ENCODE measurements at regions not wholly inside any gene's neighbourhood (a gene's known extent, or its start where the extent isn't known, plus 50 kb on each side); places are given as distances from the start of the nearest gene placed in this dataset.
"Not testable (repeated sequence)": the region's sequence is repeated elsewhere in the genome, so short reads cannot be mapped to it uniquely, and the experiment has no call there.

DNA sequence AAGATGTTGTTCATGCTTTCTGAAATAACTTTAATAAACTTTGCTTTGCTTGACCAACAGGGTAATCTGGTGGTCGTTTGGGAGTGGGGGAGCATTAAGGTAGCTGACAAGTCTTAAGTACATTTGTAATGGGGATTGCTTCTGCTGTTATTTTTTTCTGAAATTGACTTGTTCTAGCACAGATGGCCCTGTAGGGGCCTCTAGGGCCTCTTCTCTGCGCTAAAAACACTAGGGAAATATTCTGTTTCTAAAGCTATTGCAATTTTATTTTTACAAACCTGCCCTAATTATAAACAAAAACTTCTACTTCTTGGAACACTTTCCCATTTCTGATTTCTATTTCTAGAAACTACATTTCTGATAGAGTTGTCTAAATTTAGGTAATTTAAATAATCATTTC is 191.3 kb upstream of the KCNJ3 start:
- WGBS (ENCODE audit: low lambda C conversion rate, missing lambda C conversion rate): 35% methylated on average over 2 of the region's 2 CpGs
- Histone ChIP-seq H3K79me2 (no peaks in the 10 kb centered on the region), H3K36me3 (replicated peaks; ENCODE audit: insufficient read depth, low read depth) (no peaks in the 10 kb centered on the region), H2AFZ (no peak overlapping the region), H3K9me2 (replicated peaks; ENCODE audit: insufficient read depth) (no peaks in the 10 kb centered on the region), H4K20me1 (ENCODE audit: insufficient read depth, poor library complexity, severe bottlenecking) (no peaks in the 10 kb centered on the region), H3K4me1 (ENCODE audit: insufficient read depth) (no peaks in the 10 kb centered on the region), H3K4me3 (no peak overlapping the region), H3K27ac (no peak overlapping the region), H3K27me3 (no peaks in the 10 kb centered on the region), H3K4me2 (no peak overlapping the region), H3K9me3 (ENCODE audit: low read depth) (no peaks in the 10 kb centered on the region)
- TF ChIP-seq, protein P1, sequence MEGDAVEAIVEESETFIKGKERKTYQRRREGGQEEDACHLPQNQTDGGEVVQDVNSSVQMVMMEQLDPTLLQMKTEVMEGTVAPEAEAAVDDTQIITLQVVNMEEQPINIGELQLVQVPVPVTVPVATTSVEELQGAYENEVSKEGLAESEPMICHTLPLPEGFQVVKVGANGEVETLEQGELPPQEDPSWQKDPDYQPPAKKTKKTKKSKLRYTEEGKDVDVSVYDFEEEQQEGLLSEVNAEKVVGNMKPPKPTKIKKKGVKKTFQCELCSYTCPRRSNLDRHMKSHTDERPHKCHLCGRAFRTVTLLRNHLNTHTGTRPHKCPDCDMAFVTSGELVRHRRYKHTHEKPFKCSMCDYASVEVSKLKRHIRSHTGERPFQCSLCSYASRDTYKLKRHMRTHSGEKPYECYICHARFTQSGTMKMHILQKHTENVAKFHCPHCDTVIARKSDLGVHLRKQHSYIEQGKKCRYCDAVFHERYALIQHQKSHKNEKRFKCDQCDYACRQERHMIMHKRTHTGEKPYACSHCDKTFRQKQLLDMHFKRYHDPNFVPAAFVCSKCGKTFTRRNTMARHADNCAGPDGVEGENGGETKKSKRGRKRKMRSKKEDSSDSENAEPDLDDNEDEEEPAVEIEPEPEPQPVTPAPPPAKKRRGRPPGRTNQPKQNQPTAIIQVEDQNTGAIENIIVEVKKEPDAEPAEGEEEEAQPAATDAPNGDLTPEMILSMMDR (IDR thresholded peaks at IDR 0.05; ENCODE audit: poor library complexity): peak; percentile 12
- TF ChIP-seq EZH2phosphoT487 (IDR thresholded peaks at IDR 0.05; ENCODE audit: low read depth, severe bottlenecking, unreplicated experiment) (no peak), EZH2 (IDR thresholded peaks at IDR 0.05; ENCODE audit: borderline replicate concordance) (no peak)
- no peak for DNase-seq (ENCODE audit: low spot score)

DNA sequence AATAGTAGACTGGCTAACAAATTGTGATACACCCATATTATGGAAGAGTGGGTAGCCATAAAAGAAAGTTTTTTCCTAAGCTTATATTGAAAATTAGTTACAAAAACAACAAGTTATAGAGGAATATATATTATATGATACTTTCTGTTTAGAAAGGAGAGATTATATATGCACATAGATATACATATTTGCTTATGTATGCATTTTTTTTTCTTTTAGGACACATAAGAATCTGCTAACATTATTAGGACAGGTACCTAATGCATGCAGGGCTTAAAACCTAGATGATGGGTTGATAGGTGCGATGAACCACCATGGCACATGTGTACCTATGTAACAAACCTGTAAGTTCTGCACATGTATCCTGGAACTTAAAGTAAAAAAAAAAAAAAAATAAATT is 179.6 kb upstream of the KCNJ3 start:
- no peaks in the 10 kb centered on the region for H4K20me1 ChIP-seq (ENCODE audit: insufficient read depth, poor library complexity, severe bottlenecking)
- no peaks in the 10 kb centered on the region for H3K4me1 ChIP-seq (ENCODE audit: insufficient read depth)
- H3K4me2 ChIP-seq: no peak overlapping the region
- H3K79me2 ChIP-seq: no peaks in the 10 kb centered on the region
- no peaks in the 10 kb centered on the region for H3K9me2 ChIP-seq (replicated peaks; ENCODE audit: insufficient read depth)
- no peak overlapping the region for H3K27ac ChIP-seq
- TF ChIP-seq EZH2phosphoT487 (IDR thresholded peaks at IDR 0.05; ENCODE audit: low read depth, severe bottlenecking, unreplicated experiment): no peak
- TF ChIP-seq, protein P1 (IDR thresholded peaks at IDR 0.05; ENCODE audit: poor library complexity): no peak
- no peak for TF ChIP-seq EZH2 (IDR thresholded peaks at IDR 0.05; ENCODE audit: borderline replicate concordance)
- 95% methylated on average over 1 of the region's 1 CpG for WGBS (ENCODE audit: low lambda C conversion rate, missing lambda C conversion rate)
- no peak overlapping the region for H2AFZ ChIP-seq
- H3K4me3 ChIP-seq: no peak overlapping the region
- DNase-seq (ENCODE audit: low spot score): no peak
- H3K27me3 ChIP-seq: no peaks in the 10 kb centered on the region
- no peaks in the 10 kb centered on the region for H3K36me3 ChIP-seq (replicated peaks; ENCODE audit: insufficient read depth, low read depth)
- no peaks in the 10 kb centered on the region for H3K9me3 ChIP-seq (ENCODE audit: low read depth)

DNA sequence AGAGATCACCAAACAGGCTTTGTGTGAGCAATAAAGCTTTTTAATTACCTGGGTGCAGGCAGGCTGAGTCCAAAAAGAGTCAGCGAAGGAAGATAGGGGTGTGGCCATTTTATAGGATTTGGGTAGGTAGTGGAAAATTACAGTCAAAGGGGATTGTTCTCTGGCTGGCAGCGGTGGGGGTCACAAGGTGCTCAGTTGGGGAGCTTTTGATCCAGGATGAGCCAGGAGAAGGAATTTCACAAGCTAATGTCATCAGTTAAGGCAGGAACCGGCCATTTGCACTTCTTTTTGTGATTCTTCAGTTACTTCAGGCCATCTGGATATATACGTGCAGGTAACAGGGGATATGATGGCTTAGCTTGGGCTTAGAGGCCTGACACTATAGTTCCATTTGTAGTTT is 177.5 kb upstream of the KCNJ3 start:
- not testable (repeated sequence) for H4K20me1 ChIP-seq (ENCODE audit: insufficient read depth, poor library complexity, severe bottlenecking); H3K4me2 ChIP-seq; H3K27me3 ChIP-seq; H2AFZ ChIP-seq; DNase-seq (ENCODE audit: low spot score); H3K4me3 ChIP-seq; H3K27ac ChIP-seq; H3K4me1 ChIP-seq (ENCODE audit: insufficient read depth); H3K9me2 ChIP-seq (replicated peaks; ENCODE audit: insufficient read depth); H3K36me3 ChIP-seq (replicated peaks; ENCODE audit: insufficient read depth, low read depth); H3K79me2 ChIP-seq; H3K9me3 ChIP-seq (ENCODE audit: low read depth)
- WGBS (ENCODE audit: low lambda C conversion rate, missing lambda C conversion rate): 81% methylated on average over 4 of the region's 4 CpGs

DNA sequence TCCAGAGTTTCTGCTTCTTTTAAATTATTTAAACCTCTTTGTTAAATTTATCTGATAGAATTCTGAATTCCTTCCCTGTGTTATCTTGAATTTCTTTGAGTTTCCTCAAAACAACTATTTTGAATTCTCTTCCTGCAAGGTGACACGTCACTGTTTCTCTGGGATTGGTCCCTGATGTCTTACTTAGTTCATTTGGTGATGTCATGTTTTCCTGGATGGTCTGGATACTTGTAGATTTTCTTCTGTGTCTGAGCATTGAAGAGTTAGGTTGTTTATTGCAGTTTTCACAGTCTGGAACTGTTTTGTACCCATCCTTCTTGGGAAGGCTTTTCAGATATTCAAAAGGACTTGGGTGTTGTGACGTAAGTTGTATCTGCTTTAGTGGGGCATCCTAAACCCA is 172.3 kb upstream of the KCNJ3 start:
- no peaks in the 10 kb centered on the region for H3K36me3 ChIP-seq (replicated peaks; ENCODE audit: insufficient read depth, low read depth)
- no peaks in the 10 kb centered on the region for H3K4me1 ChIP-seq (ENCODE audit: insufficient read depth)
- no peak for DNase-seq (ENCODE audit: low spot score)
- no peak overlapping the region for H3K4me3 ChIP-seq
- H3K9me3 ChIP-seq (ENCODE audit: low read depth): no peaks in the 10 kb centered on the region
- no peaks in the 10 kb centered on the region for H3K79me2 ChIP-seq
- no peak overlapping the region for H3K27ac ChIP-seq
- no peak overlapping the region for H3K4me2 ChIP-seq
- no peak overlapping the region for H2AFZ ChIP-seq
- WGBS (ENCODE audit: low lambda C conversion rate, missing lambda C conversion rate): 84% methylated on average over 2 of the region's 2 CpGs
- no peak for TF ChIP-seq EZH2 (IDR thresholded peaks at IDR 0.05; ENCODE audit: borderline replicate concordance)
- no peaks in the 10 kb centered on the region for H3K27me3 ChIP-seq
- H4K20me1 ChIP-seq (ENCODE audit: insufficient read depth, poor library complexity, severe bottlenecking): no peaks in the 10 kb centered on the region
- no peaks in the 10 kb centered on the region for H3K9me2 ChIP-seq (replicated peaks; ENCODE audit: insufficient read depth)

DNA sequence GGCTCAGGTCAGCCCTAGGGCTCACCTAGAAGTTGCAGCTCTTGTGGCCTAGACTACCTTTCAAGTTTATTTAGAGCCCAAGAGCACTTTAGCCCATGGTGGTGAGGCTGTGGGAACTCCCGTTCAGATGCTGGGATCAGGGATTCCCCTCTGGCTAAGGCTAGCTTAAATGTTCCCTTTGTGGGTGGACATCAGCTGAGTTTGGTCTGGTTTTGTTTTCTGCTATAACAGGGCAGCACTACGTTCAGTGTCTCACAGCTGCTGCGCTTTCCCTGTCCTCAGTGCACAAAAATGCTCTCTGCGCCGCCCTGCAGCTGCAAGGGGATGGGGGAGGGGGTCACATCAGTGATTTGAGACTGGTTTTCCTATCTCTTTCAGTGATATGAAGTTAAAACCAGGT is 170.5 kb upstream of the KCNJ3 start:
- Histone ChIP-seq H3K9me2 (replicated peaks; ENCODE audit: insufficient read depth) (no peaks in the 10 kb centered on the region), H3K79me2 (no peaks in the 10 kb centered on the region), H3K4me1 (ENCODE audit: insufficient read depth) (no peaks in the 10 kb centered on the region), H3K9me3 (ENCODE audit: low read depth) (no peaks in the 10 kb centered on the region), H3K27ac (no peak overlapping the region), H3K4me2 (no peak overlapping the region), H2AFZ (no peak overlapping the region), H4K20me1 (ENCODE audit: insufficient read depth, poor library complexity, severe bottlenecking) (no peaks in the 10 kb centered on the region), H3K36me3 (replicated peaks; ENCODE audit: insufficient read depth, low read depth) (no peaks in the 10 kb centered on the region), H3K27me3 (no peaks in the 10 kb centered on the region), H3K4me3 (no peak overlapping the region)
- TF ChIP-seq EZH2phosphoT487 (IDR thresholded peaks at IDR 0.05; ENCODE audit: low read depth, severe bottlenecking, unreplicated experiment) (no peak), EZH2 (IDR thresholded peaks at IDR 0.05; ENCODE audit: borderline replicate concordance) (no peak)
- TF ChIP-seq, protein P1 (IDR thresholded peaks at IDR 0.05; ENCODE audit: poor library complexity): no peak
- 86% methylated on average over 5 of the region's 5 CpGs for WGBS (ENCODE audit: low lambda C conversion rate, missing lambda C conversion rate)
- DNase-seq (ENCODE audit: low spot score): no peak

All from hepatocyte (in vitro differentiated cells).